ENCODE measurements at regions not wholly inside any gene's neighbourhood (a gene's known extent, or its start where the extent isn't known, plus 50 kb on each side); places are given as distances from the start of the nearest gene placed in this dataset.

- H2BK15ac ChIP-seq (ENCODE audit: low read length): no peak overlapping the region
- H2BK5ac ChIP-seq (ENCODE audit: low read depth, low read length): no peak overlapping the region
- no peak overlapping the region for H2BK20ac ChIP-seq (ENCODE audit: low read length)
- H3K4me3 ChIP-seq (ENCODE audit: extremely low read depth in 1 of 4, insufficient read depth in 2 of 4, low read depth in 3 of 4, low read length in 4 of 4): no peak overlapping the region
- H3K36me3 ChIP-seq (ENCODE audit: control insufficient read depth in 2 of 4, insufficient read depth in 4 of 4, low read length in 3 of 4): no peaks in the 10 kb centered on the region; a peak in 1 of 8 replicates
- H3K4me1 ChIP-seq (replicated peaks in 1 of 4; ENCODE audit: control insufficient read depth in 3 of 4, insufficient read depth in 4 of 4, low read length in 3 of 4): no peaks in the 10 kb centered on the region
- H3K79me2 ChIP-seq (ENCODE audit: control insufficient read depth in 1 of 2, insufficient read depth in 2 of 2, low read length in 2 of 2): no peaks in the 10 kb centered on the region
- H2AK5ac ChIP-seq (ENCODE audit: low read depth, low read length): no peak overlapping the region
- H2AFZ ChIP-seq (ENCODE audit: low read length): peak overlapping the region; percentile 65
- no peak overlapping the region for H3K56ac ChIP-seq (replicated peaks; ENCODE audit: insufficient read length, low read depth, low read length)
- no peaks in the 10 kb centered on the region for H3K79me1 ChIP-seq (ENCODE audit: low read depth, low read length)
- WGBS, 2 experiments (ENCODE audit: extremely low coverage in 1 of 2, insufficient coverage in 1 of 2, insufficient read length in 1 of 2, insufficient replicate concordance in 2 of 2, low coverage in 1 of 2, low lambda C conversion rate in 2 of 2, missing lambda C conversion rate in 1 of 2): 80% methylated on average over 1 of the region's 1 CpG; no CpG with 5 or more reads in 1 of the 2 experiments
- H3K18ac ChIP-seq (ENCODE audit: extremely low read depth, low read length): no peak overlapping the region
- DNase-seq (ENCODE audit: low read depth in 1 of 2, low spot score in 2 of 2) (no peak), FAIRE-seq (no peak)
- H3K14ac ChIP-seq (ENCODE audit: insufficient read length): no peak overlapping the region
- H3K23ac ChIP-seq (ENCODE audit: insufficient read length): no peak overlapping the region
- ChIA-PET POLR2A (ENCODE audit: partially characterized antibody) (no interaction called here), CTCF (ENCODE audit: partially characterized antibody) (interaction anchor here (1.0 kb wide), 1 partner anchor 56 kb away, joined by 4 read pairs; no protein-coding TSS in a partner anchor)
- no peak overlapping the region for H3K4me2 ChIP-seq (ENCODE audit: insufficient read depth in 1 of 2, low read depth in 2 of 2, low read length in 2 of 2)
- H2BK120ac ChIP-seq (replicated peaks; ENCODE audit: low read depth, low read length): no peak overlapping the region
- no peak overlapping the region for H3K27ac ChIP-seq (ENCODE audit: low read depth, low read length)
- H4K91ac ChIP-seq (replicated peaks; ENCODE audit: insufficient read length, low read length): no peak overlapping the region
- H4K5ac ChIP-seq (ENCODE audit: insufficient read length, low read depth, low read length): no peak overlapping the region
- H3K9me3 ChIP-seq (ENCODE audit: insufficient read depth in 2 of 2, low read depth in 1 of 2, low read length in 1 of 2): peaks cover 1 to 7% of the 10 kb centered on the region in 2 experiments
- H3K27me3 ChIP-seq (replicated peaks in 1 of 4; ENCODE audit: control insufficient read depth in 3 of 4, extremely low read depth in 1 of 4, insufficient read depth in 3 of 4, low read length in 3 of 4): no peaks in the 10 kb centered on the region
- H3K9ac ChIP-seq (replicated peaks in 1 of 4; ENCODE audit: extremely low read depth in 1 of 4, low read depth in 3 of 4, low read length in 3 of 4): no peak overlapping the region
- H2BK12ac ChIP-seq (ENCODE audit: low read depth, low read length): no peak overlapping the region
- TF ChIP-seq CHD2 (IDR thresholded peaks at IDR 0.05; ENCODE audit: low read length) (no peak), CEBPB (IDR thresholded peaks at IDR 0.05; ENCODE audit: low read depth, low read length) (no peak), CTBP2 (IDR thresholded peaks at IDR 0.05; ENCODE audit: borderline replicate concordance, insufficient read depth, insufficient read length, low read length) (no peak), CREB1 (IDR thresholded peaks at IDR 0.05) (no peak), USF2 (IDR thresholded peaks at IDR 0.05; ENCODE audit: low read length) (no peak), PHF8 (conservative IDR thresholded peaks at IDR 0.05; ENCODE audit: low read depth, low read length) (no peak), SIX5 (IDR thresholded peaks at IDR 0.05; ENCODE audit: low read depth, low read length) (no peak), ATF3 (IDR thresholded peaks at IDR 0.05; ENCODE audit: insufficient read depth, low read depth, low read length) (no peak), CHD1 (IDR thresholded peaks at IDR 0.05; ENCODE audit: low read depth, low read length) (no peak), MAX (IDR thresholded peaks at IDR 0.05) (no peak)
- no peak overlapping the region for H4K8ac ChIP-seq (ENCODE audit: extremely low read depth, insufficient read depth, low read length)
- H3K23me2 ChIP-seq (ENCODE audit: low read depth, low read length): no peaks in the 10 kb centered on the region; the same call in 1 of the 2 replicates
- H4K20me1 ChIP-seq (replicated peaks in 1 of 2; ENCODE audit: control insufficient read depth in 1 of 2, insufficient read depth in 2 of 2, low read length in 2 of 2): no peaks in the 10 kb centered on the region
- no peak overlapping the region for H3K4ac ChIP-seq (replicated peaks; ENCODE audit: insufficient read length, low read depth, low read length)
Observed at GRCh38 chr17:54608634-54609155, 292.0 kb upstream of the TOM1L1 start.
